GM12875 (cell line): ENCODE measurements at regions not wholly inside any gene's neighbourhood (a gene's known extent, or its start where the extent isn't known, plus 50 kb on each side); places are given as distances from the start of the nearest gene placed in this dataset.

Experiments
- H3K4me3 ChIP-seq: one replicate; pipeline ENCODE4 v1.5.1; 2011; ENCODE audit warnings: low read depth, low read length, control low read depth
- CTCF ChIP-seq: IDR thresholded peaks from 2 replicates; pipeline ENCODE4 v1.5.1; 2011; ENCODE audit warnings: low read depth, mild to moderate bottlenecking, control low read depth, inconsistent platforms, low read length, moderate library complexity, borderline replicate concordance; ENCODE audit not compliant: insufficient read depth

- H3K4me3 ChIP-seq, result no peak overlapping the region
- TF ChIP-seq CTCF, result no peak
Measured at GRCh38 chr13:99072941-99073340, 95.1 kb upstream of the DOCK9 start.

GRCh38 chr13:99074693-99075092 lies 96.8 kb upstream of the DOCK9 start:
- no peak overlapping the region for H3K4me3 ChIP-seq
- 0 out of 2 replicates have a peak, but pooled peaks have one; percentile 1 for TF ChIP-seq CTCF

GRCh38 chr13:99075268-99076191 lies 97.7 kb upstream of the DOCK9 start:
- TF ChIP-seq CTCF, result no peak
- H3K4me3 ChIP-seq, result no peak overlapping the region

GRCh38 chr13:99078017-99078771 lies 100.3 kb upstream of the DOCK9 start:
- TF ChIP-seq CTCF, result no peak
- H3K4me3 ChIP-seq, result no peak overlapping the region

GRCh38 chr13:99080131-99080530 lies 102.3 kb upstream of the DOCK9 start:
- no peak overlapping the region for H3K4me3 ChIP-seq
- no peak for TF ChIP-seq CTCF

GRCh38 chr13:99083981-99084380 lies 106.1 kb upstream of the DOCK9 start:
- no peak for TF ChIP-seq CTCF
- H3K4me3 ChIP-seq, result no peak overlapping the region
